GM23338 (cell line): ENCODE measurements at regions not wholly inside any gene's neighbourhood (a gene's known extent, or its start where the extent isn't known, plus 50 kb on each side); places are given as distances from the start of the nearest gene placed in this dataset.

ENCODE experiments used
- ATAC-seq: fragments of 200-7000 bp; cut with Tn5 transposase; 3 replicates; pipeline ENCODE4 v1.9.1; 2020
- DNase-seq: peaks from one replicate; pipeline ENCODE4 v3.0.0-alpha.2; 2015; ENCODE audit warnings: low spot score
- H2AFZ ChIP-seq: fragments of 200-600 bp; sonication (generic); 2 replicates; pipeline ENCODE4 v1.8.0; 2016; ENCODE audit warnings: antibody characterized with exemption, mild to moderate bottlenecking, moderate library complexity
- H3F3A ChIP-seq: fragments of 200-600 bp; sonication (generic); replicated peaks from 2 replicates; pipeline ENCODE4 v1.8.0; 2017; ENCODE audit warnings: antibody characterized with exemption, mixed run types, low read depth
- H3K27ac ChIP-seq: fragments of 200-600 bp; sonication (generic); 2 replicates; pipeline ENCODE4 v1.6.1; 2016; ENCODE audit warnings: low read depth
- H3K27me3 ChIP-seq: fragments of 200-600 bp; sonication (generic); 2 replicates; pipeline ENCODE4 v1.8.0; 2016; ENCODE audit warnings: mild to moderate bottlenecking, mixed run types, moderate library complexity; ENCODE audit not compliant: insufficient read depth
- H3K36me3 ChIP-seq: fragments of 200-600 bp; sonication (generic); 2 replicates; pipeline ENCODE4 v1.8.0; 2016; ENCODE audit warnings: mild to moderate bottlenecking; ENCODE audit not compliant: insufficient read depth
- H3K4me1 ChIP-seq: fragments of 200-600 bp; sonication (generic); 2 replicates; pipeline ENCODE4 v1.8.0; 2016; ENCODE audit warnings: mild to moderate bottlenecking, moderate library complexity; ENCODE audit not compliant: insufficient read depth
- H3K4me2 ChIP-seq: fragments of 200-600 bp; sonication (generic); 2 replicates; pipeline ENCODE4 v1.7.1; 2017; ENCODE audit warnings: mixed run types
- H3K4me3 ChIP-seq: fragments of 200-600 bp; sonication (generic); 2 replicates; pipeline ENCODE4 v1.6.1; 2016; ENCODE audit warnings: mixed run types
- H3K79me2 ChIP-seq: fragments of 200-600 bp; sonication (generic); replicated peaks from 2 replicates; pipeline ENCODE4 v1.8.0; 2017; ENCODE audit warnings: mild to moderate bottlenecking; ENCODE audit not compliant: insufficient read depth
- H3K9me2 ChIP-seq: fragments of 200-600 bp; sonication (generic); 2 replicates; pipeline ENCODE4 v1.8.0; 2017; ENCODE audit not compliant: insufficient read depth
- H4K20me1 ChIP-seq: fragments of 200-600 bp; sonication (generic); replicated peaks from 2 replicates; pipeline ENCODE4 v1.8.0; 2017; ENCODE audit warnings: mild to moderate bottlenecking; ENCODE audit not compliant: insufficient read depth
- H3K27ac Mint-ChIP-seq: 2 replicates; pipeline ENCODE4 v1.8.0; 2020; ENCODE audit warnings: inconsistent platforms, mild to moderate bottlenecking, moderate library complexity, mixed read lengths
- H3K27me3 Mint-ChIP-seq: 3 replicates; pipeline ENCODE4 v1.8.0; 2022; ENCODE audit warnings: low read depth, mild to moderate bottlenecking, moderate library complexity, mixed read lengths, inconsistent platforms; ENCODE audit not compliant: insufficient read depth, poor library complexity
- H3K36me3 Mint-ChIP-seq: 3 replicates; pipeline ENCODE4 v1.8.0; 2021; ENCODE audit warnings: low read depth, mild to moderate bottlenecking, inconsistent platforms, moderate library complexity, mixed read lengths
- H3K4me1 Mint-ChIP-seq: 3 replicates; pipeline ENCODE4 v1.8.0; 2020; ENCODE audit warnings: mild to moderate bottlenecking, inconsistent platforms, mixed read lengths
- H3K4me3 Mint-ChIP-seq: 3 replicates; pipeline ENCODE4 v1.8.0; 2021; ENCODE audit warnings: moderate library complexity, mild to moderate bottlenecking, inconsistent platforms, mixed read lengths
- H3K9me3 Mint-ChIP-seq: 3 replicates; pipeline ENCODE4 v1.8.0; 2020; ENCODE audit warnings: moderate library complexity, mild to moderate bottlenecking, inconsistent platforms, mixed read lengths
- CREB1 ChIP-seq: fragments of 250-450 bp; sonication (Bioruptor Pico); IDR thresholded peaks from 2 replicates; pipeline ENCODE4 v1.5.0; 2020; ENCODE audit warnings: low read depth, mild to moderate bottlenecking, moderate library complexity
- EZH2 ChIP-seq: fragments of 200-600 bp; sonication (generic); IDR thresholded peaks from one replicate; pipeline ENCODE4 v1.8.0; 2017; ENCODE audit warnings: antibody characterized with exemption, mild to moderate bottlenecking, low read depth; ENCODE audit not compliant: unreplicated experiment
- EZH2phosphoT487 ChIP-seq: fragments of 200-600 bp; sonication (generic); IDR thresholded peaks from one replicate; pipeline ENCODE4 v1.8.1; 2018; ENCODE audit warnings: antibody characterized with exemption; ENCODE audit not compliant: unreplicated experiment
- JUNB ChIP-seq: IDR thresholded peaks from one replicate; pipeline ENCODE4 v1.6.1; 2016; ENCODE audit warnings: antibody characterized with exemption; ENCODE audit not compliant: unreplicated experiment
- NANOG ChIP-seq: IDR thresholded peaks from 2 replicates; pipeline ENCODE4 v1.6.1; 2016; ENCODE audit warnings: antibody characterized with exemption, borderline replicate concordance
- ZNF114 ChIP-seq: fragments of 250-450 bp; sonication (Bioruptor Pico); IDR thresholded peaks from 2 replicates; pipeline ENCODE4 v1.5.0; 2020; ENCODE audit warnings: mild to moderate bottlenecking, moderate library complexity
- ZNF331 ChIP-seq: fragments of 250-450 bp; sonication (Bioruptor Pico); IDR thresholded peaks from 2 replicates; pipeline ENCODE4 v1.5.0; 2020; ENCODE audit warnings: low read depth, mild to moderate bottlenecking, moderate library complexity
- TF ChIP-seq, protein P1 (sequence below): IDR thresholded peaks from one replicate; pipeline ENCODE4 v1.6.1; 2018; ENCODE audit warnings: antibody characterized with exemption; ENCODE audit not compliant: unreplicated experiment
- TF ChIP-seq, protein P2 (sequence below): IDR thresholded peaks from 2 replicates; pipeline ENCODE4 v1.6.1; 2016; ENCODE audit warnings: antibody characterized with exemption
- TF ChIP-seq, protein P3 (sequence below), 2 experiments: fragments of 200-600 bp in 1 of 2; sonication (generic) in 1 of 2; conservative IDR thresholded peaks; 2 replicates each; pipeline versions ENCODE4 v1.5.1 to v1.6.1; 2016 to 2017; ENCODE audit warnings: antibody characterized with exemption in 2 of 2, low read depth in 2 of 2, mild to moderate bottlenecking in 2 of 2, moderate library complexity in 1 of 2

DNA sequence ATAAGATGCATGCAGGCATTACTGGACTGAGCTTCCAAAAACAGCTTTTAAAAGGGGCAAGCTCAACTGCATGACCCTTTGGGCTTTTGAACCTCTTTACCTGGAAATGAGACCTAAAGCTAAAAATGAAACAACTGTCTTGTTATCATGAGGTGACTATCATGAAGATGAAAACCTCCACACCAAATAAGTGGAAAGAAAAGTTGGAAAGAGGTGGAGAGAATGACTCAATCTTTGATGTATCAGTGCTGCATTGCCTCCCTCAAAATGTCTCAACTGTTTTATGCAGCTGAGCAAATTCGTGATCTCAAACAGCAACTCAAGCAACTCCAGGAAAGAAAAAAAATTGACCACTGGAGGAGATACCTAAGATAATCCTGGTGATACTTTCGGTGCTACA, 307.1 kb downstream of the KBTBD8 start (continued):
- TF ChIP-seq, protein P1, sequence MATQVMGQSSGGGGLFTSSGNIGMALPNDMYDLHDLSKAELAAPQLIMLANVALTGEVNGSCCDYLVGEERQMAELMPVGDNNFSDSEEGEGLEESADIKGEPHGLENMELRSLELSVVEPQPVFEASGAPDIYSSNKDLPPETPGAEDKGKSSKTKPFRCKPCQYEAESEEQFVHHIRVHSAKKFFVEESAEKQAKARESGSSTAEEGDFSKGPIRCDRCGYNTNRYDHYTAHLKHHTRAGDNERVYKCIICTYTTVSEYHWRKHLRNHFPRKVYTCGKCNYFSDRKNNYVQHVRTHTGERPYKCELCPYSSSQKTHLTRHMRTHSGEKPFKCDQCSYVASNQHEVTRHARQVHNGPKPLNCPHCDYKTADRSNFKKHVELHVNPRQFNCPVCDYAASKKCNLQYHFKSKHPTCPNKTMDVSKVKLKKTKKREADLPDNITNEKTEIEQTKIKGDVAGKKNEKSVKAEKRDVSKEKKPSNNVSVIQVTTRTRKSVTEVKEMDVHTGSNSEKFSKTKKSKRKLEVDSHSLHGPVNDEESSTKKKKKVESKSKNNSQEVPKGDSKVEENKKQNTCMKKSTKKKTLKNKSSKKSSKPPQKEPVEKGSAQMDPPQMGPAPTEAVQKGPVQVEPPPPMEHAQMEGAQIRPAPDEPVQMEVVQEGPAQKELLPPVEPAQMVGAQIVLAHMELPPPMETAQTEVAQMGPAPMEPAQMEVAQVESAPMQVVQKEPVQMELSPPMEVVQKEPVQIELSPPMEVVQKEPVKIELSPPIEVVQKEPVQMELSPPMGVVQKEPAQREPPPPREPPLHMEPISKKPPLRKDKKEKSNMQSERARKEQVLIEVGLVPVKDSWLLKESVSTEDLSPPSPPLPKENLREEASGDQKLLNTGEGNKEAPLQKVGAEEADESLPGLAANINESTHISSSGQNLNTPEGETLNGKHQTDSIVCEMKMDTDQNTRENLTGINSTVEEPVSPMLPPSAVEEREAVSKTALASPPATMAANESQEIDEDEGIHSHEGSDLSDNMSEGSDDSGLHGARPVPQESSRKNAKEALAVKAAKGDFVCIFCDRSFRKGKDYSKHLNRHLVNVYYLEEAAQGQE, result no peak
- TF ChIP-seq EZH2 (no peak), ZNF331 (CRISPR knock-in tag) (no peak), EZH2phosphoT487 (no peak), CREB1 (no peak)
- TF ChIP-seq, protein P2, sequence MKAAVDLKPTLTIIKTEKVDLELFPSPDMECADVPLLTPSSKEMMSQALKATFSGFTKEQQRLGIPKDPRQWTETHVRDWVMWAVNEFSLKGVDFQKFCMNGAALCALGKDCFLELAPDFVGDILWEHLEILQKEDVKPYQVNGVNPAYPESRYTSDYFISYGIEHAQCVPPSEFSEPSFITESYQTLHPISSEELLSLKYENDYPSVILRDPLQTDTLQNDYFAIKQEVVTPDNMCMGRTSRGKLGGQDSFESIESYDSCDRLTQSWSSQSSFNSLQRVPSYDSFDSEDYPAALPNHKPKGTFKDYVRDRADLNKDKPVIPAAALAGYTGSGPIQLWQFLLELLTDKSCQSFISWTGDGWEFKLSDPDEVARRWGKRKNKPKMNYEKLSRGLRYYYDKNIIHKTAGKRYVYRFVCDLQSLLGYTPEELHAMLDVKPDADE, result no peak
- TF ChIP-seq, protein P3, sequence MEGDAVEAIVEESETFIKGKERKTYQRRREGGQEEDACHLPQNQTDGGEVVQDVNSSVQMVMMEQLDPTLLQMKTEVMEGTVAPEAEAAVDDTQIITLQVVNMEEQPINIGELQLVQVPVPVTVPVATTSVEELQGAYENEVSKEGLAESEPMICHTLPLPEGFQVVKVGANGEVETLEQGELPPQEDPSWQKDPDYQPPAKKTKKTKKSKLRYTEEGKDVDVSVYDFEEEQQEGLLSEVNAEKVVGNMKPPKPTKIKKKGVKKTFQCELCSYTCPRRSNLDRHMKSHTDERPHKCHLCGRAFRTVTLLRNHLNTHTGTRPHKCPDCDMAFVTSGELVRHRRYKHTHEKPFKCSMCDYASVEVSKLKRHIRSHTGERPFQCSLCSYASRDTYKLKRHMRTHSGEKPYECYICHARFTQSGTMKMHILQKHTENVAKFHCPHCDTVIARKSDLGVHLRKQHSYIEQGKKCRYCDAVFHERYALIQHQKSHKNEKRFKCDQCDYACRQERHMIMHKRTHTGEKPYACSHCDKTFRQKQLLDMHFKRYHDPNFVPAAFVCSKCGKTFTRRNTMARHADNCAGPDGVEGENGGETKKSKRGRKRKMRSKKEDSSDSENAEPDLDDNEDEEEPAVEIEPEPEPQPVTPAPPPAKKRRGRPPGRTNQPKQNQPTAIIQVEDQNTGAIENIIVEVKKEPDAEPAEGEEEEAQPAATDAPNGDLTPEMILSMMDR (conservative IDR thresholded peaks at IDR 0.05; ENCODE audit: low read depth in 2 of 2), result no peak

DNA sequence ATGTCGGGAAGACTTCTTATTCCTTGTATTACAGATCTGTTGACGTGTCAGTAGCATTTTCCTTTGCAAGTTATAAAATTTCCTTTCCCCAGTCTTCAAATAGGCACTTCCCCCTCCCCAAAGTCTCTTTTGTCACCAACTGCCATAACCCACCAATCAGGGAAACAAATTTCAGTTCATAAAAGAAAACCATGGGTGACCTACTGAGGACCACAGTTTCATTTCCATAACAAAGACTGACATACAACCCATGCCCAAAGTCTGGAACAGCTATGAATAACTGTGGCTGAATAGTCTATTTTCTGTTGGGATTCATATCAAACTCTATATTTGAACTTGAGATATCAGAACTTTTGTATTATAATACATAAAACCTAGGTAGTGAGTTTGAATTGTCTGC, 307.8 kb downstream of the KBTBD8 start:
- Histone ChIP-seq H3K4me2 (no peak overlapping the region), H3K27me3 (no peaks in the 10 kb centered on the region), H3K27ac (no peak overlapping the region), H3K79me2 (no peaks in the 10 kb centered on the region), H2AFZ (no peak overlapping the region), H3K9me2 (no peaks in the 10 kb centered on the region), H3F3A (no peaks in the 10 kb centered on the region), H4K20me1 (no peaks in the 10 kb centered on the region), H3K4me1 (peaks cover 14% of the 10 kb centered on the region; the same call in 1 of the 2 replicates), H3K36me3 (no peaks in the 10 kb centered on the region), H3K4me3 (no peak overlapping the region)
- Mint-ChIP-seq H3K9me3 (no peaks in the 10 kb centered on the region; the same call in 2 of the 3 replicates), H3K36me3 (no peaks in the 10 kb centered on the region), H3K27ac (no peak overlapping the region), H3K4me1 (peaks cover 18% of the 10 kb centered on the region), H3K4me3 (no peak overlapping the region), H3K27me3 (no peaks in the 10 kb centered on the region)
- DNase-seq (no peak), ATAC-seq (no peak)
- TF ChIP-seq NANOG, result no peak
- no peak for TF ChIP-seq EZH2phosphoT487
- TF ChIP-seq JUNB, result no peak
- TF ChIP-seq ZNF114, result no peak
- TF ChIP-seq CREB1, result no peak
- TF ChIP-seq, protein P1, result no peak
- TF ChIP-seq, protein P2, result no peak
